GM12878 (cell line): ENCODE measurements at regions not wholly inside any gene's neighbourhood (a gene's known extent, or its start where the extent isn't known, plus 50 kb on each side); places are given as distances from the start of the nearest gene placed in this dataset.

Experiments
- ATAC-seq: fragments of 200-7000 bp; cut with Tn5 transposase; 3 replicates; pipeline ENCODE4 v1.9.1; 2020; ENCODE audit warnings: mild to moderate bottlenecking, moderate library complexity
- BruUV-seq: library from RNA; stranded (reverse); fragments of 400-500 nt; replicated peaks from 2 replicates; lab custom pipeline; 2021; lab: Mats Ljungman, UMichigan
- CTCF ChIA-PET: fragments of 300-600 bp; sonication (Branson Sonifier 250); formaldehyde crosslinking; extraction: SDS; loops from one replicate; lab custom pipeline; 2021; ENCODE audit warnings: inconsistent platforms; lab: Yijun Ruan, JAX
- POLR2A ChIA-PET: fragments of 350-600 bp; formaldehyde crosslinking; extraction: SDS; loops from one replicate; lab custom pipeline; 2021; ENCODE audit warnings: inconsistent platforms; lab: Charles Lee
- RAD21 ChIA-PET: fragments of 300-600 bp; sonication (Branson Sonifier 250); formaldehyde crosslinking; loops from one replicate; lab custom pipeline; 2023; ENCODE audit warnings: antibody characterized with exemption; ENCODE audit not compliant: unreplicated experiment; lab: Charles Lee
- SMC1A ChIA-PET: fragments of 300-600 bp; sonication (Branson Sonifier 250); formaldehyde crosslinking; loops from one replicate; lab custom pipeline; 2023; ENCODE audit not compliant: unreplicated experiment, uncharacterized antibody; lab: Charles Lee
- DNase-seq: peaks from one replicate; pipeline ENCODE4 v3.0.0-alpha.2; 2011; ENCODE audit warnings: low read depth, low spot score
- FAIRE-seq: peaks from 3 replicates; lab custom pipeline; 2011; peaks lifted over from hg19 to GRCh38; lab: Jason Lieb, UNC
- H2AFZ ChIP-seq: 2 replicates; pipeline ENCODE4 v1.6.0; 2011; ENCODE audit warnings: low read depth, low read length, control low read depth; ENCODE audit not compliant: control insufficient read depth
- H3K27ac ChIP-seq: 2 replicates; pipeline ENCODE4 v1.5.1; 2011; ENCODE audit warnings: control low read depth; ENCODE audit not compliant: control insufficient read depth, insufficient read depth
- H3K27me3 ChIP-seq, 2 experiments: replicated peaks in 1 of 2; 2 replicates each; pipeline versions ENCODE4 v1.6.0 to v1.6.1; 2011; ENCODE audit warnings: low read length in 1 of 2; ENCODE audit not compliant: control insufficient read depth in 2 of 2, insufficient read depth in 2 of 2
- H3K36me3 ChIP-seq, 2 experiments: 2 replicates each; pipeline ENCODE4 v1.5.1; 2011; ENCODE audit warnings: low read length in 1 of 2; ENCODE audit not compliant: control insufficient read depth in 2 of 2, insufficient read depth in 2 of 2
- H3K4me1 ChIP-seq: 2 replicates; pipeline ENCODE4 v1.6.1; 2011; ENCODE audit warnings: mild to moderate bottlenecking, low read length, moderate library complexity, mixed read lengths; ENCODE audit not compliant: control insufficient read depth, insufficient read depth
- H3K4me2 ChIP-seq: 2 replicates; pipeline ENCODE4 v1.6.0; 2011; ENCODE audit warnings: control low read depth; ENCODE audit not compliant: control insufficient read depth, insufficient read depth
- H3K4me3 ChIP-seq: fragments of 200-600 bp; sonication (generic); 2 replicates; pipeline ENCODE4 v1.5.1; 2016
- H3K79me2 ChIP-seq: 2 replicates; pipeline ENCODE4 v1.6.0; 2011; ENCODE audit warnings: low read length; ENCODE audit not compliant: control insufficient read depth, insufficient read depth
- H3K9ac ChIP-seq: 2 replicates; pipeline ENCODE4 v1.8.0; 2011; ENCODE audit warnings: low read length, control low read depth, mixed read lengths; ENCODE audit not compliant: control insufficient read depth, insufficient read depth
- H3K9me3 ChIP-seq: replicated peaks from 3 replicates; pipeline ENCODE4 v1.5.1; 2011; ENCODE audit warnings: mild to moderate bottlenecking, low read length; ENCODE audit not compliant: control insufficient read depth, insufficient read depth
- H4K20me1 ChIP-seq: 2 replicates; pipeline ENCODE4 v1.6.0; 2011; ENCODE audit not compliant: control insufficient read depth, insufficient read depth
- EED ChIP-seq: sonication (generic); IDR thresholded peaks from 2 replicates; pipeline ENCODE4 v1.6.1; 2016; ENCODE audit warnings: antibody characterized with exemption, low read depth
- RAD51 ChIP-seq: fragments of 450-650 bp; IDR thresholded peaks from 2 replicates; pipeline ENCODE4 v1.6.1; 2016; ENCODE audit warnings: moderate library complexity, mild to moderate bottlenecking, inconsistent platforms
- ZNF622 ChIP-seq: fragments of 450-650 bp; IDR thresholded peaks from 2 replicates; pipeline ENCODE4 v1.6.1; 2017; ENCODE audit warnings: mild to moderate bottlenecking, inconsistent platforms
- ZSCAN29 ChIP-seq: fragments of 450-650 bp; IDR thresholded peaks from 2 replicates; pipeline ENCODE4 v1.6.1; 2017; ENCODE audit warnings: mild to moderate bottlenecking, moderate library complexity
- WGBS: methylation state at CpG from one replicate; pipeline ENCODE4 v1.1.6; 2016; ENCODE audit warnings: low lambda C conversion rate; ENCODE audit not compliant: insufficient replicate concordance, insufficient coverage; ENCODE audit errors: missing lambda C conversion rate; 5-methylcytosine and 5-hydroxymethylcytosine counted together
- in situ Hi-C: fragments of 300-500 bp; cut with MboI; formaldehyde crosslinking; loops from 9 replicates; pipeline ENCODE4 v1.14.3; 2018; ENCODE audit warnings: mixed read lengths
- intact Hi-C: fragments of 100-400 bp; cut with micrococcal nuclease; formaldehyde crosslinking; loops from one replicate; pipeline ENCODE4 v1.14.2; 2022; ENCODE audit not compliant: unreplicated experiment
- TF ChIP-seq, protein P1 (sequence below): fragments of 450-650 bp; IDR thresholded peaks from 2 replicates; pipeline ENCODE4 v1.6.1; 2016; ENCODE audit warnings: mild to moderate bottlenecking, moderate library complexity, borderline replicate concordance
- TF ChIP-seq, protein P2 (sequence below): IDR thresholded peaks from 2 replicates; pipeline ENCODE4 v1.6.1; 2012; ENCODE audit warnings: mild to moderate bottlenecking, low read depth, low read length

DNA sequence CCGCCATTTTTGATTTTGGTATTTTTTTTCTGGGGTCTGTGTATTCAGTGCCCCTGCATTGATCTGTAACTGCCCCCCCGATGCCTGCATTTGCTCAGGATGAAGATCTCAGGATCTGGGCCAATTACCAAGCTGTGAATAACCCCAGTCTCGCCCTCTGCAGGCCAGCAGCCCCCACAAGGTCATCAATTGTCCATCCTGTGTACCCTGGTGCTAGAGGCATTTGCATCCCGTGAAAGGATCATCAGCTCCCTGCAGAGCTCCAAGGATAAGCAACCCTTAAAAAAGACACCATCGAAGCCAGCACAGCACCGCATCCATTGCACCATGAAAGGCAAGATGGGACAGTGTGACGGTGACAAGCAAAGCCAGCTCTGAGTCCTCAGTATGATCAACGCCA lies 154.1 kb upstream of the KLHL29 start:
- Histone ChIP-seq H3K79me2 (no peaks in the 10 kb centered on the region), H3K4me3 (no peak overlapping the region), H3K4me2 (no peak overlapping the region), H3K27ac (no peak overlapping the region), H3K36me3 (no peaks in the 10 kb centered on the region), H3K4me1 (no peaks in the 10 kb centered on the region), H2AFZ (no peak overlapping the region), H4K20me1 (no peaks in the 10 kb centered on the region), H3K9ac (no peak overlapping the region), H3K27me3 (peaks cover 0 to 2% of the 10 kb centered on the region in 2 experiments; a peak in 2 of 4 replicates), H3K9me3 (no peaks in the 10 kb centered on the region; the same call in 2 of the 3 replicates)
- WGBS: 32% methylated on average over 7 of the region's 8 CpGs
- in situ Hi-C loops: no loop called here
- TF ChIP-seq RAD51: no peak
- no peak for TF ChIP-seq EED
- TF ChIP-seq ZNF622: no peak
- no peak for TF ChIP-seq ZSCAN29
- ChIA-PET POLR2A (interaction anchor here (0.7 kb wide), 1 partner anchor 185 kb away, joined by 3 read pairs; no protein-coding TSS in a partner anchor), RAD21 (no interaction called here), CTCF (no interaction called here), SMC1A (no interaction called here)
- FAIRE-seq: no peak
- intact Hi-C loops: no loop called here
- no peak for ATAC-seq
- no peak for DNase-seq
- no TSS peak for BruUV-seq

DNA sequence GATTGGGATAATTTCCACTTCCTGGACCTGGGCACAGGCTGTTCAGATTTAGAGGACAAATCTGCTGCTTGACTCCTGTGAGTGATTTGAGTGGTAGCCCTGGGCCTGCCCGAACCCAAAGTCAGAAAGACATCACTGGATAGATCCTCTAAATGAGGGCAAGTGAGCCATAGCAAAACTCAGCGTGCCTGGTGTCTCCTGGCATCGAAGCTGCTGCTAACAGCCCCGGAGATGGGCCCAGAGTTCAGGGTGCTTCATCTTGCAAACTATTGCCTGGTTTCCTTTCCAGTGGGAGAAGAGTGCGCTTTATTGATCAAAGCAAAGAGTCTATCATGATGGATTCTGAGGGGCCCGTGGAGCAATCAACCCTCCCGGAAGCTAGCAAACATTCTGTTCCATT lies 153.1 kb upstream of the KLHL29 start:
- BruUV-seq: no TSS peak
- Histone ChIP-seq H3K4me3 (no peak overlapping the region), H3K27ac (no peak overlapping the region), H3K4me1 (no peaks in the 10 kb centered on the region), H3K9ac (no peak overlapping the region), H3K27me3 (peaks cover 0 to 2% of the 10 kb centered on the region in 2 experiments; a peak in 2 of 4 replicates), H3K79me2 (no peaks in the 10 kb centered on the region), H4K20me1 (no peaks in the 10 kb centered on the region), H3K36me3 (no peaks in the 10 kb centered on the region), H2AFZ (no peak overlapping the region), H3K9me3 (no peaks in the 10 kb centered on the region; the same call in 2 of the 3 replicates), H3K4me2 (no peak overlapping the region)
- TF ChIP-seq, protein P1, sequence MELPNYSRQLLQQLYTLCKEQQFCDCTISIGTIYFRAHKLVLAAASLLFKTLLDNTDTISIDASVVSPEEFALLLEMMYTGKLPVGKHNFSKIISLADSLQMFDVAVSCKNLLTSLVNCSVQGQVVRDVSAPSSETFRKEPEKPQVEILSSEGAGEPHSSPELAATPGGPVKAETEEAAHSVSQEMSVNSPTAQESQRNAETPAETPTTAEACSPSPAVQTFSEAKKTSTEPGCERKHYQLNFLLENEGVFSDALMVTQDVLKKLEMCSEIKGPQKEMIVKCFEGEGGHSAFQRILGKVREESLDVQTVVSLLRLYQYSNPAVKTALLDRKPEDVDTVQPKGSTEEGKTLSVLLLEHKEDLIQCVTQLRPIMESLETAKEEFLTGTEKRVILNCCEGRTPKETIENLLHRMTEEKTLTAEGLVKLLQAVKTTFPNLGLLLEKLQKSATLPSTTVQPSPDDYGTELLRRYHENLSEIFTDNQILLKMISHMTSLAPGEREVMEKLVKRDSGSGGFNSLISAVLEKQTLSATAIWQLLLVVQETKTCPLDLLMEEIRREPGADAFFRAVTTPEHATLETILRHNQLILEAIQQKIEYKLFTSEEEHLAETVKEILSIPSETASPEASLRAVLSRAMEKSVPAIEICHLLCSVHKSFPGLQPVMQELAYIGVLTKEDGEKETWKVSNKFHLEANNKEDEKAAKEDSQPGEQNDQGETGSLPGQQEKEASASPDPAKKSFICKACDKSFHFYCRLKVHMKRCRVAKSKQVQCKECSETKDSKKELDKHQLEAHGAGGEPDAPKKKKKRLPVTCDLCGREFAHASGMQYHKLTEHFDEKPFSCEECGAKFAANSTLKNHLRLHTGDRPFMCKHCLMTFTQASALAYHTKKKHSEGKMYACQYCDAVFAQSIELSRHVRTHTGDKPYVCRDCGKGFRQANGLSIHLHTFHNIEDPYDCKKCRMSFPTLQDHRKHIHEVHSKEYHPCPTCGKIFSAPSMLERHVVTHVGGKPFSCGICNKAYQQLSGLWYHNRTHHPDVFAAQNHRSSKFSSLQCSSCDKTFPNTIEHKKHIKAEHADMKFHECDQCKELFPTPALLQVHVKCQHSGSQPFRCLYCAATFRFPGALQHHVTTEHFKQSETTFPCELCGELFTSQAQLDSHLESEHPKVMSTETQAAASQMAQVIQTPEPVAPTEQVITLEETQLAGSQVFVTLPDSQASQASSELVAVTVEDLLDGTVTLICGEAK: no peak
- TF ChIP-seq, protein P2, sequence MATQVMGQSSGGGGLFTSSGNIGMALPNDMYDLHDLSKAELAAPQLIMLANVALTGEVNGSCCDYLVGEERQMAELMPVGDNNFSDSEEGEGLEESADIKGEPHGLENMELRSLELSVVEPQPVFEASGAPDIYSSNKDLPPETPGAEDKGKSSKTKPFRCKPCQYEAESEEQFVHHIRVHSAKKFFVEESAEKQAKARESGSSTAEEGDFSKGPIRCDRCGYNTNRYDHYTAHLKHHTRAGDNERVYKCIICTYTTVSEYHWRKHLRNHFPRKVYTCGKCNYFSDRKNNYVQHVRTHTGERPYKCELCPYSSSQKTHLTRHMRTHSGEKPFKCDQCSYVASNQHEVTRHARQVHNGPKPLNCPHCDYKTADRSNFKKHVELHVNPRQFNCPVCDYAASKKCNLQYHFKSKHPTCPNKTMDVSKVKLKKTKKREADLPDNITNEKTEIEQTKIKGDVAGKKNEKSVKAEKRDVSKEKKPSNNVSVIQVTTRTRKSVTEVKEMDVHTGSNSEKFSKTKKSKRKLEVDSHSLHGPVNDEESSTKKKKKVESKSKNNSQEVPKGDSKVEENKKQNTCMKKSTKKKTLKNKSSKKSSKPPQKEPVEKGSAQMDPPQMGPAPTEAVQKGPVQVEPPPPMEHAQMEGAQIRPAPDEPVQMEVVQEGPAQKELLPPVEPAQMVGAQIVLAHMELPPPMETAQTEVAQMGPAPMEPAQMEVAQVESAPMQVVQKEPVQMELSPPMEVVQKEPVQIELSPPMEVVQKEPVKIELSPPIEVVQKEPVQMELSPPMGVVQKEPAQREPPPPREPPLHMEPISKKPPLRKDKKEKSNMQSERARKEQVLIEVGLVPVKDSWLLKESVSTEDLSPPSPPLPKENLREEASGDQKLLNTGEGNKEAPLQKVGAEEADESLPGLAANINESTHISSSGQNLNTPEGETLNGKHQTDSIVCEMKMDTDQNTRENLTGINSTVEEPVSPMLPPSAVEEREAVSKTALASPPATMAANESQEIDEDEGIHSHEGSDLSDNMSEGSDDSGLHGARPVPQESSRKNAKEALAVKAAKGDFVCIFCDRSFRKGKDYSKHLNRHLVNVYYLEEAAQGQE: no peak
- in situ Hi-C loops: no loop called here
- WGBS: 16% methylated on average over 7 of the region's 7 CpGs
- no peak for DNase-seq
- POLR2A ChIA-PET: no interaction called here
- SMC1A ChIA-PET: no interaction called here
- CTCF ChIA-PET: no interaction called here
- RAD21 ChIA-PET: no interaction called here
- intact Hi-C loops: no loop called here
- no peak for FAIRE-seq
- no peak for ATAC-seq
